H9 (cell line): ENCODE measurements at regions not wholly inside any gene's neighbourhood (a gene's known extent, or its start where the extent isn't known, plus 50 kb on each side); places are given as distances from the start of the nearest gene placed in this dataset.

Experiments
- DNase-seq: peaks from one replicate; pipeline ENCODE4 v3.0.0-alpha.2; 2017
- H2AFZ ChIP-seq: one replicate; pipeline ENCODE4 v1.6.1; 2013; ENCODE audit warnings: mild to moderate bottlenecking, low read length, control low read depth, moderate library complexity
- H2AK5ac ChIP-seq: 2 replicates; pipeline ENCODE4 v1.6.1; 2013; ENCODE audit warnings: low read length, control low read depth, mixed read lengths; ENCODE audit not compliant: insufficient read length
- H2BK120ac ChIP-seq: one replicate; pipeline ENCODE4 v1.6.1; 2013; ENCODE audit warnings: low read depth, mild to moderate bottlenecking, low read length, control low read depth, inconsistent platforms; ENCODE audit not compliant: poor library complexity, severe bottlenecking
- H2BK12ac ChIP-seq: 2 replicates; pipeline ENCODE4 v1.6.1; 2013; ENCODE audit warnings: low read length, control low read depth, mixed read lengths, low read depth; ENCODE audit not compliant: insufficient read length
- H2BK15ac ChIP-seq: 2 replicates; pipeline ENCODE4 v1.6.1; 2013; ENCODE audit warnings: low read depth, low read length, control low read depth
- H2BK20ac ChIP-seq: one replicate; pipeline ENCODE4 v1.6.1; 2013; ENCODE audit warnings: low read depth, mild to moderate bottlenecking, low read length, control low read depth, inconsistent platforms; ENCODE audit not compliant: poor library complexity, severe bottlenecking
- H2BK5ac ChIP-seq: 2 replicates; pipeline ENCODE4 v1.6.1; 2013; ENCODE audit warnings: low read length, control low read depth, mixed read lengths; ENCODE audit not compliant: insufficient read length
- H3K14ac ChIP-seq: 2 replicates; pipeline ENCODE4 v1.6.1; 2013; ENCODE audit warnings: low read length, control low read depth; ENCODE audit not compliant: insufficient read depth
- H3K18ac ChIP-seq: 2 replicates; pipeline ENCODE4 v1.6.1; 2013; ENCODE audit warnings: low read depth, mild to moderate bottlenecking, mixed read lengths, low read length, control low read depth; ENCODE audit not compliant: insufficient read length
- H3K23ac ChIP-seq: 2 replicates; pipeline ENCODE4 v1.6.1; 2013; ENCODE audit warnings: low read length, control low read depth, mixed read lengths, low read depth; ENCODE audit not compliant: insufficient read length
- H3K23me2 ChIP-seq: 2 replicates; pipeline ENCODE4 v1.6.1; 2013; ENCODE audit warnings: low read depth, mild to moderate bottlenecking, mixed read lengths, low read length, control low read depth; ENCODE audit not compliant: insufficient read length, poor library complexity, severe bottlenecking
- H3K27ac ChIP-seq: 2 replicates; pipeline ENCODE4 v1.5.1; 2013; ENCODE audit warnings: low read length, control low read depth, mixed read lengths, low read depth; ENCODE audit not compliant: insufficient read length
- H3K27me3 ChIP-seq: 2 replicates; pipeline ENCODE4 v1.6.1; 2013; ENCODE audit warnings: low read length, control low read depth, inconsistent platforms; ENCODE audit not compliant: insufficient read depth
- H3K4ac ChIP-seq: 2 replicates; pipeline ENCODE4 v1.6.1; 2013; ENCODE audit warnings: low read depth, mild to moderate bottlenecking, control low read depth, inconsistent platforms, low read length, moderate library complexity
- H3K4me1 ChIP-seq: 2 replicates; pipeline ENCODE4 v1.6.1; 2013; ENCODE audit warnings: low read length, control low read depth, inconsistent platforms; ENCODE audit not compliant: insufficient read depth
- H3K4me2 ChIP-seq: 2 replicates; pipeline ENCODE4 v1.6.1; 2013; ENCODE audit warnings: low read length, control low read depth, mixed read lengths; ENCODE audit not compliant: insufficient read length, insufficient read depth
- H3K56ac ChIP-seq: 2 replicates; pipeline ENCODE4 v1.6.1; 2013; ENCODE audit warnings: low read depth, mild to moderate bottlenecking, mixed read lengths, low read length, control low read depth; ENCODE audit not compliant: insufficient read length
- H3K79me1 ChIP-seq: 2 replicates; pipeline ENCODE4 v1.6.1; 2013; ENCODE audit warnings: low read depth, mild to moderate bottlenecking, moderate library complexity, low read length, control low read depth, inconsistent platforms; ENCODE audit not compliant: insufficient read depth, poor library complexity, severe bottlenecking
- H3K79me2 ChIP-seq: 2 replicates; pipeline ENCODE4 v1.6.1; 2013; ENCODE audit warnings: low read length, control low read depth, inconsistent platforms; ENCODE audit not compliant: insufficient read depth
- H3K9ac ChIP-seq: 2 replicates; pipeline ENCODE4 v1.6.1; 2013; ENCODE audit warnings: low read length, control low read depth, mixed read lengths; ENCODE audit not compliant: insufficient read length; ENCODE audit errors: extremely low read depth
- H3K9me3 ChIP-seq: one replicate; pipeline ENCODE4 v1.6.1; 2013; ENCODE audit warnings: low read depth, low read length, inconsistent platforms; ENCODE audit not compliant: control insufficient read depth
- H3T11ph ChIP-seq: one replicate; pipeline ENCODE4 v1.6.1; 2013; ENCODE audit warnings: mild to moderate bottlenecking, low read length, control low read depth, inconsistent platforms
- H4K20me1 ChIP-seq: one replicate; pipeline ENCODE4 v1.6.1; 2013; ENCODE audit not compliant: control insufficient read depth, insufficient read length, insufficient read depth
- H4K5ac ChIP-seq: 2 replicates; pipeline ENCODE4 v1.6.1; 2013; ENCODE audit warnings: low read depth, mild to moderate bottlenecking, mixed read lengths, low read length, control low read depth; ENCODE audit not compliant: insufficient read length
- H4K8ac ChIP-seq: replicated peaks from 2 replicates; pipeline ENCODE4 v1.6.1; 2013; ENCODE audit warnings: low read length, control low read depth, mixed read lengths, low read depth; ENCODE audit not compliant: insufficient read length
- H4K91ac ChIP-seq: 2 replicates; pipeline ENCODE4 v1.6.1; 2013; ENCODE audit warnings: low read depth, mild to moderate bottlenecking, moderate library complexity, mixed read lengths, low read length, control low read depth; ENCODE audit not compliant: insufficient read length
- H3K27ac Mint-ChIP-seq, 3 experiments: 2 replicates in 2 of 3; 3 replicates in 1 of 3; pipeline ENCODE4 v1.8.0; 2020 to 2021; ENCODE audit warnings: mixed read lengths in 3 of 3, mild to moderate bottlenecking in 1 of 3, moderate library complexity in 1 of 3
- H3K27me3 Mint-ChIP-seq: 2 replicates; pipeline ENCODE4 v1.8.0; 2021; ENCODE audit warnings: low read depth, mild to moderate bottlenecking, moderate library complexity, mixed read lengths
- H3K36me3 Mint-ChIP-seq, 3 experiments: 2 replicates in 2 of 3; 3 replicates in 1 of 3; pipeline ENCODE4 v1.8.0; 2020 to 2021; ENCODE audit warnings: low read depth in 3 of 3, mixed read lengths in 3 of 3; ENCODE audit not compliant: insufficient read depth in 1 of 3
- H3K4me1 Mint-ChIP-seq, 2 experiments: 2 replicates each; pipeline ENCODE4 v1.8.0; 2020; ENCODE audit warnings: mixed read lengths in 2 of 2
- H3K4me3 Mint-ChIP-seq, 2 experiments: 2 replicates in 1 of 2; 3 replicates in 1 of 2; pipeline ENCODE4 v1.8.0; 2020 to 2021; ENCODE audit warnings: mild to moderate bottlenecking in 2 of 2, mixed read lengths in 2 of 2, moderate library complexity in 1 of 2
- H3K9me3 Mint-ChIP-seq, 2 experiments: 2 replicates in 1 of 2; 3 replicates in 1 of 2; pipeline ENCODE4 v1.8.0; 2020; ENCODE audit warnings: mild to moderate bottlenecking in 2 of 2, mixed read lengths in 2 of 2, moderate library complexity in 1 of 2
- WGBS: extraction: QIAGEN DNeasy Blood & Tissue Kit; methylation state at CpG from one replicate; pipeline ENCODE4 v1.1.7; 2013; ENCODE audit warnings: missing lambda C conversion rate, low lambda C conversion rate, mixed read lengths; ENCODE audit not compliant: insufficient read length; ENCODE audit errors: extremely low coverage; 5-methylcytosine and 5-hydroxymethylcytosine counted together
- TF ChIP-seq, protein P1 (sequence below): fragments of 200-600 bp; sonication (generic); conservative IDR thresholded peaks from 3 replicates; pipeline ENCODE4 v1.8.0; 2021; ENCODE audit warnings: antibody characterized with exemption, mild to moderate bottlenecking

DNA sequence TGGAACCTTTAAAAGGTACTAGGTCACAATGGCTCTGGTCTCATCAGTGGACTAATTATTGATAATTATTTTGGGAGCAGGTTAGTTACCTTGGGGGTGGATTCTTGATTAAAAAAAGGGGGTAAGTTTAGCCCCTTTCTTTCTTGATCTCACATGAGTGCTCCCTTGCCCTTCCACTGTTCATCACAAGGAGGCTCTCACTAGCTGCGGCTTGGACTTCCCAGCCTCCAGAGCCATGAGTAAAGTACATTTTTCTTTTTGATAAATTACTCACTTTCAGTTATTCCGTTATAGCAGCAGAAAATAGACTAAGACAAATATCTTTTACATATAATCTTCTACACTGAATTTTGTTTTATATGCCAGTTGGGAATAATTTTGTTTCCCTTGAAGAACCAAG is 254.8 kb upstream of the DEPDC1 start:
- Mint-ChIP-seq H3K4me3 (no peak overlapping the region), H3K9me3 (peaks cover 0 to 9% of the 10 kb centered on the region in 2 experiments; a peak in 2 of 5 replicates), H3K36me3 (no peaks in the 10 kb centered on the region), H3K4me1 (no peaks in the 10 kb centered on the region), H3K27ac (no peak overlapping the region), H3K27me3 (no peaks in the 10 kb centered on the region)
- Histone ChIP-seq H3K9ac (no peak overlapping the region), H2AFZ (no peak overlapping the region), H4K91ac (no peak overlapping the region), H3K4ac (no peak overlapping the region), H3K27me3 (no peaks in the 10 kb centered on the region), H2AK5ac (no peak overlapping the region), H4K8ac (no peak overlapping the region), H4K5ac (no peak overlapping the region), H3K79me1 (no peaks in the 10 kb centered on the region), H3K18ac (no peak overlapping the region), H3K23me2 (no peaks in the 10 kb centered on the region), H3K9me3 (no peaks in the 10 kb centered on the region), H2BK12ac (no peak overlapping the region), H2BK15ac (no peak overlapping the region), H3K4me2 (no peak overlapping the region), H3T11ph (no peak overlapping the region), H3K23ac (no peak overlapping the region), H3K4me1 (no peaks in the 10 kb centered on the region), H2BK5ac (no peak overlapping the region), H2BK20ac (no peak overlapping the region), H3K79me2 (no peaks in the 10 kb centered on the region), H3K27ac (no peak overlapping the region), H2BK120ac (no peak overlapping the region), H3K56ac (no peak overlapping the region), H3K14ac (no peak overlapping the region), H4K20me1 (no peaks in the 10 kb centered on the region)
- no CpG with 5 or more reads among the region's 2 CpGs for WGBS
- DNase-seq, result no peak
- TF ChIP-seq, protein P1, sequence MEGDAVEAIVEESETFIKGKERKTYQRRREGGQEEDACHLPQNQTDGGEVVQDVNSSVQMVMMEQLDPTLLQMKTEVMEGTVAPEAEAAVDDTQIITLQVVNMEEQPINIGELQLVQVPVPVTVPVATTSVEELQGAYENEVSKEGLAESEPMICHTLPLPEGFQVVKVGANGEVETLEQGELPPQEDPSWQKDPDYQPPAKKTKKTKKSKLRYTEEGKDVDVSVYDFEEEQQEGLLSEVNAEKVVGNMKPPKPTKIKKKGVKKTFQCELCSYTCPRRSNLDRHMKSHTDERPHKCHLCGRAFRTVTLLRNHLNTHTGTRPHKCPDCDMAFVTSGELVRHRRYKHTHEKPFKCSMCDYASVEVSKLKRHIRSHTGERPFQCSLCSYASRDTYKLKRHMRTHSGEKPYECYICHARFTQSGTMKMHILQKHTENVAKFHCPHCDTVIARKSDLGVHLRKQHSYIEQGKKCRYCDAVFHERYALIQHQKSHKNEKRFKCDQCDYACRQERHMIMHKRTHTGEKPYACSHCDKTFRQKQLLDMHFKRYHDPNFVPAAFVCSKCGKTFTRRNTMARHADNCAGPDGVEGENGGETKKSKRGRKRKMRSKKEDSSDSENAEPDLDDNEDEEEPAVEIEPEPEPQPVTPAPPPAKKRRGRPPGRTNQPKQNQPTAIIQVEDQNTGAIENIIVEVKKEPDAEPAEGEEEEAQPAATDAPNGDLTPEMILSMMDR, result peak; percentile 41; the same call in 2 of the 3 replicates
